Right cardiac atrium (tissue), 5 donors: ENCODE measurements at regions not wholly inside any gene's neighbourhood (a gene's known extent, or its start where the extent isn't known, plus 50 kb on each side); places are given as distances from the start of the nearest gene placed in this dataset.
"Not testable (repeated sequence)": the region's sequence is repeated elsewhere in the genome, so short reads cannot be mapped to it uniquely, and the experiment has no call there.

ENCODE experiments used
- ATAC-seq, 2 donors: fragments of 200-7000 bp; cut with Tn5 transposase; one replicate each; pipeline versions ENCODE4 v1.8.0 to v1.9.1; 2020; ENCODE audit warnings: moderate library complexity in 2 of 2, mild to moderate bottlenecking in 1 of 2
- DNase-seq, 3 donors: peaks; one replicate each; pipeline ENCODE4 v3.0.0-alpha.2; 2020
- H3K27ac ChIP-seq: one replicate; pipeline ENCODE4 v1.5.1; 2013; ENCODE audit warnings: mild to moderate bottlenecking, low read length, control low read depth, moderate library complexity
- H3K27me3 ChIP-seq: one replicate; pipeline ENCODE4 v1.6.1; 2013; ENCODE audit not compliant: control insufficient read depth, insufficient read depth
- H3K4me1 ChIP-seq: one replicate; pipeline ENCODE4 v1.6.1; 2013; ENCODE audit warnings: low read length; ENCODE audit not compliant: control insufficient read depth, insufficient read depth
- H3K4me3 ChIP-seq: one replicate; pipeline ENCODE4 v1.5.1; 2013; ENCODE audit warnings: low read length, control low read depth
- H3K9me3 ChIP-seq: one replicate; pipeline ENCODE4 v1.6.1; 2013; ENCODE audit warnings: low read length; ENCODE audit not compliant: control insufficient read depth
- WGBS: extraction: QIAGEN DNeasy Blood & Tissue Kit; methylation state at CpG from one replicate; pipeline ENCODE4 v1.1.7; 2013; 5-methylcytosine and 5-hydroxymethylcytosine counted together
- intact Hi-C, 4 donors: fragments of 100-400 bp; cut with DNase I; formaldehyde crosslinking; loops; one replicate each; pipeline versions ENCODE4 v1.11.0 to v1.14.0; 2022 to 2023
- donor health status: healthy with polysubstance abuse.
- donor health status: DM: no; HTN: yes; CAD: no.
- donor health status: DM: no; HTN: no; CAD: no.
- donor health status: DM: no; HTN: yes; CAD: no; lungs with severe emphysema.
- donor health status: DM: yes; HTN: yes; CAD: no.

DNA sequence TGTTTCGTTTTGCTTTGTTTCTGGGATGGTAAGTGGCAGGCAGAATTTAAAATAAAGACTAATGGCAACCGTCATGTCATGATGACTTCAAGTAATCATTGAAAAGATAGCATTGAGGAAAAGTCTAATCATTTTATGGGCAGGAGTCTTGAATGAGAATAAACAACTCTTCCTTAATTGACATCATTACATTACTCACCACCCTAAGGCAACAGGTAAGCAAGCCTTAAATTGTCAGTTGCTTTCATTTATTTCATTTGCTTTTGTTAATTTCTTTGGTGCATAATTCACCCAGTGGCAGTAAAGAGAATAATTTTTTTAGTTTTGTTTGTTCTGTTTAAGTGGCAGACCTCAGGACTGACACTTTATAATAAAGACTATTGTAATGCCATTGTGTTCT, 669.0 kb downstream of the RWDD3 start:
- Histone ChIP-seq H3K27ac (no peak overlapping the region), H3K4me1 (no peaks in the 10 kb centered on the region), H3K9me3 (no peaks in the 10 kb centered on the region), H3K27me3 (no peaks in the 10 kb centered on the region), H3K4me3 (no peak overlapping the region)
- ATAC-seq (no peak), DNase-seq (no peak)
- intact Hi-C loops: no loop called here
- WGBS: 83% methylated on average over 2 of the region's 2 CpGs

- ATAC-seq: no peak
- 47% methylated on average over 1 of the region's 1 CpG for WGBS
These were observed 671.9 kb downstream of the RWDD3 start for GRCh38 chr1:95905818-95906395.

DNA sequence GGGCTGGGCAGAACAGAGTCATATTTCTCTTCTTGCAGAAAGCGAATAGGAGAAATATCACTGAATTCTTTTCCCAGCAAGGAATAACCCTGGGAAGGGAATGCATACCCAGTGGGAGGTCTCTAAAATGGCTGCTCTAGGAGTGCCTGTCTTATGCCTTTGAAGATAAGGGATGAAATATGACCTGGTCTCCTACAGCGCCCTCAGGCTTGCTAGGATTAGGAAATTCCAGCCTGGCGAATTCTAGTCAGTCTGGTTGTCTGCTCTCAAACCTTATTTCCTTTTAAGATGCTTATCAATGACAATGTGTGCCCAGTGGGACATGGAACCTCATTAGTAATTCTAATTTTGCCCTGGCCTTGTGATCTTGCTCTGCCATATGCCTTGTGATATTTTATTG, 677.7 kb downstream of the RWDD3 start:
- DNase-seq, H3K27ac ChIP-seq, H3K4me1 ChIP-seq, ATAC-seq, H3K27me3 ChIP-seq, intact Hi-C loops, H3K4me3 ChIP-seq, H3K9me3 ChIP-seq: not testable (repeated sequence)
- 89% methylated on average over 3 of the region's 3 CpGs for WGBS

More at GRCh38 chr1:95905818-95906395, 671.9 kb downstream of the RWDD3 start:
- no peaks in the 10 kb centered on the region for H3K27me3 ChIP-seq
- intact Hi-C loops: no loop called here
- H3K4me1 ChIP-seq: no peaks in the 10 kb centered on the region
- no peak overlapping the region for H3K4me3 ChIP-seq
- no peaks in the 10 kb centered on the region for H3K9me3 ChIP-seq
- no peak for DNase-seq
- no peak overlapping the region for H3K27ac ChIP-seq

DNA sequence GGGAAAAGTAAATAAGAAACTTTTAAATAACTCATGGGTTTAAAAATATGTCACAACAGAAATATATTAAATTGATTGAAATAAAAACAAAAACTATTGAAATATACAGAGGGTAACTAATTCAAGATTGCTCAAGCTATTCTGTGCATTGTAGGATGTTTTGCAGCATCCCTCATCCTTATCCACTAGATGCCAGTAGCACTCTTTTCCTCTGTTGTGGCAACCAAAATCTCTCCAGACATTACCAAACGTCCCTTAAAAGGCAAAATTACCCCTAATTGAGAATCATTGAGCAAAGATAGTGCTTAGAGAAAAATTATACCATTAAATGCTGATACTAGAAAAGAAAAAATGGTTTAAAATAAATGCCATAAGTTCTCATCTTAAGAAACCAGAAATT, 682.6 kb downstream of the RWDD3 start:
- no peak overlapping the region for H3K4me3 ChIP-seq
- H3K4me1 ChIP-seq: no peaks in the 10 kb centered on the region
- no peak overlapping the region for H3K27ac ChIP-seq
- no peaks in the 10 kb centered on the region for H3K9me3 ChIP-seq
- 8% methylated on average over 1 of the region's 1 CpG for WGBS
- intact Hi-C loops: no loop called here
- no peak for DNase-seq
- H3K27me3 ChIP-seq: no peaks in the 10 kb centered on the region
- ATAC-seq: no peak

GRCh38 chr1:95924684-95925083, 690.7 kb downstream of the RWDD3 start:
- no peak overlapping the region for H3K4me3 ChIP-seq
- ATAC-seq: no peak
- DNase-seq: no peak
- H3K27ac ChIP-seq: no peak overlapping the region
- H3K27me3 ChIP-seq: no peaks in the 10 kb centered on the region
- intact Hi-C loops: no loop called here
- H3K4me1 ChIP-seq: no peaks in the 10 kb centered on the region
- H3K9me3 ChIP-seq: no peaks in the 10 kb centered on the region
- 91% methylated on average over 4 of the region's 4 CpGs for WGBS

GRCh38 chr1:95926331-95926730, 692.3 kb downstream of the RWDD3 start:
- no peaks in the 10 kb centered on the region for H3K27me3 ChIP-seq
- intact Hi-C loops: no loop called here
- H3K4me3 ChIP-seq: no peak overlapping the region
- no peaks in the 10 kb centered on the region for H3K9me3 ChIP-seq
- 53% methylated on average over 1 of the region's 1 CpG for WGBS
- ATAC-seq: no peak
- H3K27ac ChIP-seq: no peak overlapping the region
- no peak for DNase-seq
- H3K4me1 ChIP-seq: no peaks in the 10 kb centered on the region

DNA sequence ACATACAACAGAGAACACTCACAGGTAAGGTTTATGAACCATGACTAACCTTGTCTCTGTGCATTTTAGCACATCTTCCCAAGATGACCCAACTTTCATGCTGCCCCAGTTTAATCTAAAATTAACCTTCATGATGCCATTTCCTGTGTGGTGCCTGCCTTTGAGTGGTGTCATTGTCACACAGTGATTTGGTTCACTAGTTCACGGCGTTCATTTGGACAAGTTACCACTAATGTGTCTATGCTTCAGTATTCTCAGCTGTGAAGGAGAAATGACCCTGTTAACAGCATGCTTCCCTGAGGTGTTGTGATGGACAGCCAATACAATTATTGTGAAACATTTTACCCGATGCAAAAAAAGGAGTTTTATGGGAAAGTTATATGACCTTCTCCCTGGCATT, 693.1 kb downstream of the RWDD3 start:
- Histone ChIP-seq H3K9me3 (no peaks in the 10 kb centered on the region), H3K4me1 (no peaks in the 10 kb centered on the region), H3K27me3 (no peaks in the 10 kb centered on the region), H3K27ac (no peak overlapping the region), H3K4me3 (no peak overlapping the region)
- DNase-seq: no peak
- 71% methylated on average over 3 of the region's 3 CpGs for WGBS
- no peak for ATAC-seq
- intact Hi-C loops: no loop called here

DNA sequence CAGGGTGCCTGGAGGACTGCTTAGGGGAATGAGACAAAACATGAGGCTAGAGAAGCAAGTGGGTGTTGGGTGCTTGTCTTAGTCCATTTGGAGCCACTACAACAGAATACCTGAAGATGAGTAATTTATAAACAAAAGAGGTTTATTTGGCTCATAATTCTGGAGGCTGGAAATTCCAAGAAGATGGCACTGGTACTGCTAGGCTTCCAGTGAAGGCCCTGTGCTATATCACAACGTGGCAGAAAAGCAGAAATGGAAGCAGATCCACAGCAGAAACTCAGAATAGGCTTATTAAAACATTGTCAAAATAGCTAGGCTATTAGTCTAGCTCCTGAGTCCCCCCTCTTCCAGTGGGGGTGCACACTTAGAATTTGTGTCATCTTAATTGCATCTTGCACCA, 701.7 kb downstream of the RWDD3 start:
- Histone ChIP-seq H3K27ac (no peak overlapping the region), H3K27me3 (no peaks in the 10 kb centered on the region), H3K4me1 (no peaks in the 10 kb centered on the region), H3K4me3 (no peak overlapping the region), H3K9me3 (no peaks in the 10 kb centered on the region)
- ATAC-seq (no peak), DNase-seq (no peak)
- intact Hi-C loops: no loop called here
- 85% methylated on average over 1 of the region's 1 CpG for WGBS

GRCh38 chr1:95941121-95941798, 707.2 kb downstream of the RWDD3 start:
- H3K9me3 ChIP-seq: no peaks in the 10 kb centered on the region
- DNase-seq: no peak
- no peak overlapping the region for H3K4me3 ChIP-seq
- WGBS: 72% methylated on average over 3 of the region's 3 CpGs
- no peaks in the 10 kb centered on the region for H3K27me3 ChIP-seq
- H3K27ac ChIP-seq: no peak overlapping the region
- no peaks in the 10 kb centered on the region for H3K4me1 ChIP-seq
- intact Hi-C loops: no loop called here
- no peak for ATAC-seq

DNA sequence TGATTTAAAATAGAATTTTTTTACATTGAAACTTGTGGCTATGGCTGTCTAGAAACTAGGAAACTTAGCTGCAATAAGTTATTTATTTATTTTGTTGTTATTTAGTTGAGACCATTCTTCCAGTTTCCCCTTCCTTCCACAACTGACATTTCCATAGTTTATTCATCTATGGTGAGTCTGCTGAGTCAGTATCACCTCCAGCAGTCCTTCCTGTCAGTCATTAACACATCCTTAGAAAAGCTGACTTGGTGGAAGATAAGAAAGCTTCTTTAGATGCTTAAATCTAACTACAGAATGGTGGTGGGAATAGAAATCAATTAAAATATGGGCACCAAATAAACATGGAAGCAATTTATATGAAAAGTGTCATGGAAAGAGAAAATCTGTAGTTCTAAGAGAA, 714.0 kb downstream of the RWDD3 start:
- Histone ChIP-seq H3K27ac (no peak overlapping the region), H3K9me3 (no peaks in the 10 kb centered on the region), H3K4me3 (no peak overlapping the region), H3K27me3 (no peaks in the 10 kb centered on the region), H3K4me1 (no peaks in the 10 kb centered on the region)
- no peak for ATAC-seq
- no peak for DNase-seq
- intact Hi-C loops: no loop called here

GRCh38 chr1:95951371-95952102, 717.5 kb downstream of the RWDD3 start:
- Histone ChIP-seq H3K9me3 (no peaks in the 10 kb centered on the region), H3K27me3 (no peaks in the 10 kb centered on the region), H3K4me1 (no peaks in the 10 kb centered on the region), H3K4me3 (no peak overlapping the region), H3K27ac (no peak overlapping the region)
- ATAC-seq (no peak), DNase-seq (no peak)
- 60% methylated on average over 12 of the region's 12 CpGs for WGBS
- intact Hi-C loops: no loop called here
